ENCODE measurements at regions not wholly inside any gene's neighbourhood (a gene's known extent, or its start where the extent isn't known, plus 50 kb on each side); places are given as distances from the start of the nearest gene placed in this dataset.

GRCh38 chr13:42392716-42393572, 121.0 kb downstream of the AKAP11 start:
- H3K4me3 Mint-ChIP-seq = peak overlapping the region; percentile 89
- peak overlapping the region; percentile 99 for H3K27ac Mint-ChIP-seq
- H3K9me3 Mint-ChIP-seq = peaks cover 7% of the 10 kb centered on the region
- DNase-seq (ENCODE audit: low spot score) = peak; percentile 64
- H3K27me3 Mint-ChIP-seq (ENCODE audit: low read depth) = no peaks in the 10 kb centered on the region
- H3K4me1 Mint-ChIP-seq (ENCODE audit: low read depth) = peaks cover 74% of the 10 kb centered on the region
- H3K36me3 Mint-ChIP-seq (ENCODE audit: low read depth) = peaks cover 15% of the 10 kb centered on the region

DNA sequence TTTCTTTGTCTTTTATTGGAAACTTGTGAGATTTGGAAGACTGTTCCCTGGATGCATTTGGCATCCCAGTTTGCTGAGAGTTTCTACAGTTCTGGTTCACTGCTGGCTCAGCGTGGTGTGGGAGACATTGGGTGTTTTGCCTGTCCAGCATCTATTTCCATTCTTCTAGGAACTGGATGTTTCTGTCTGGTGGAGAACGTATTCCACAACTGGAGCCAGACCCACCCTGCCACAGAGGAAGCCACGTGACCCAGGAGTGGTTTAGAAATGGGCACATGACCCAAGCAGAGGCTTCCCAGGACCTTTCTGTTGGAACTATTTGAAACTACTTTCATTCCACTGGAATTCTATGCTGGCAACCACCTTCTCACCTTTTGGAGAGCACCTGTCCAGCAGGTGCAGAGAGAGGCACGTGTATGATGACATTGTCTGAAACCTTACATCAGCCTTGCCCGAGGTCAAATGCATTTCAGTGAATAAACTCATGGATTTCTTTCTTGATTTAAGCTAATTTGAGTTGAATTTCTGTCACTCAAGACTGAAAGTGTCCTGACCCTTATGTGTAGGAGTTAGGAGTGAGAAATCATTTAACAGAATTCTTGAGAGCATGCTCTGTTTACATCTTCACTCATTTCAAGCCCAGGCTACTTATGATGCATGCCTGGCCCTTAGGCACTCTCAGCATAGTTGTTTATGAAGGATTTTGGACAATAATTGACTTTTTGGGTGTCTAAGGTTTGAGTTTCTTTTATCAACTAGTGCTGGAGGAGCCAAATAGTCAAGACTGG, 121.8 kb downstream of the AKAP11 start:
- DNase-seq (ENCODE audit: low spot score) = no peak
- Mint-ChIP-seq H3K27me3 (ENCODE audit: low read depth) (no peaks in the 10 kb centered on the region), H3K36me3 (ENCODE audit: low read depth) (peaks cover 15% of the 10 kb centered on the region), H3K4me3 (peak overlapping the region; percentile 89), H3K4me1 (ENCODE audit: low read depth) (peaks cover 71% of the 10 kb centered on the region), H3K27ac (peak overlapping the region; percentile 99), H3K9me3 (peaks cover 4% of the 10 kb centered on the region)

GRCh38 chr13:42394361-42394708, 122.4 kb downstream of the AKAP11 start:
- no peaks in the 10 kb centered on the region for H3K27me3 Mint-ChIP-seq (ENCODE audit: low read depth)
- no peak for DNase-seq (ENCODE audit: low spot score)
- peaks cover 16% of the 10 kb centered on the region for H3K36me3 Mint-ChIP-seq (ENCODE audit: low read depth)
- peaks cover 73% of the 10 kb centered on the region for H3K4me1 Mint-ChIP-seq (ENCODE audit: low read depth)
- H3K9me3 Mint-ChIP-seq = peaks cover 4% of the 10 kb centered on the region
- peak overlapping the region; percentile 99 for H3K27ac Mint-ChIP-seq
- peak overlapping the region; percentile 89 for H3K4me3 Mint-ChIP-seq

DNA sequence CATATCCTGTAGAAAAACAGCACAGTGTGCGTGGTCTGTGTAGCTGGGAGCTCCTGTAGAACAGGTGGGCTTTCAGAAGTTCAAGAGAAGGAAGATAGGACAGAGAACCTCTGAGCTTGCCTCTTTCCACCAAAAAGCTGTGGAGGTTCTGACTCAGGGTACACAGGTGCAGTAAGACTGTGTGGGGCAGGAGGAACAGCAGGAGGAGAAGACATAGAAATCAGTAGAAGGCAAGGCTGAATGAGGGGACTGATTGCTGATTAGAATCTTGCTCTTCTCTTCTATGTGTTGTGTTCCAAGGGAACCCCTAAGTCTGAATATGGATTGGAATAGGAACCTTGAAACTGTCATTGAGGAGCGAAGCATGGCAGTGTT, 122.7 kb downstream of the AKAP11 start:
- Mint-ChIP-seq H3K9me3 (peaks cover 7% of the 10 kb centered on the region), H3K27ac (peak overlapping the region; percentile 99), H3K27me3 (ENCODE audit: low read depth) (no peaks in the 10 kb centered on the region), H3K4me1 (ENCODE audit: low read depth) (peaks cover 74% of the 10 kb centered on the region), H3K36me3 (ENCODE audit: low read depth) (peaks cover 19% of the 10 kb centered on the region), H3K4me3 (peak overlapping the region; percentile 89)
- no peak for DNase-seq (ENCODE audit: low spot score)

DNA sequence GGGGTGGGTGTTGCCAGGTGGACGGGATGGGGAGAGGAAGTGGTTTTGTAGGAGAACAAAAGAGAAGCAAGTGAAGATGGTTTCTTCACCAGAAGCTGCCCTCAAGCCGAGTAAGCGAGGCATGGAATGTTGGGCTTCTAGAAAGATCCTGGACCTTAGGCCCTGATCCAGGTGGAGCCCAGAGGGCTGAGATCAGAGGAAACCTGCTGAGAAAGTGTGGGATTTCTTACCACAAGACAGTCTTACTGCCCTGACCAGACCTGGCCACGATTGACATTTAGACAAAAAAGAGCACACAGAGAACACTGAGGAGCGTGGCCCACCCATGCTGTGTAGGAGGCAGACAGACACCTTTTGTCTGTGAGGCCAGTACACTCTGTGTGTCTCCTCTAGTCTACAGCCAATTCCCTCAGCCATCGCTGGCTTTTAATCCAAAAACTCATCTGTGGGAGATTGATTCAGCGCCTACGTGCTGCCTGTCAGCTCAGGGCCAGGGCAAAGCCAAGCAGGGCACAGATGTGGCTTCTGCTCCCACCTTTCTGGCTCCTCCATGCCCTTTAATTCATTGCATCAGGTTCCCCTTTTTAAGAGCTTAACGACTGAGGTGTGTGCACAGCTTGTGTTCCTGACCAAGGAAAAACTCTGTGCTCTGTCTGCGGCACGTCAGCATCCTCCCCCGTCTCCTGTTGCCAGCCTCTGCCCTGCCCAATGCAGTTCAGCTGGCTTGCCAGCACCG, 123.3 kb downstream of the AKAP11 start:
- Mint-ChIP-seq H3K27me3 (ENCODE audit: low read depth) (no peaks in the 10 kb centered on the region), H3K27ac (peak overlapping the region; percentile 99), H3K4me3 (peak overlapping the region; percentile 89), H3K36me3 (ENCODE audit: low read depth) (peaks cover 20% of the 10 kb centered on the region), H3K9me3 (peaks cover 8% of the 10 kb centered on the region), H3K4me1 (ENCODE audit: low read depth) (peaks cover 75% of the 10 kb centered on the region)
- DNase-seq (ENCODE audit: low spot score) = peak; percentile 49

DNA sequence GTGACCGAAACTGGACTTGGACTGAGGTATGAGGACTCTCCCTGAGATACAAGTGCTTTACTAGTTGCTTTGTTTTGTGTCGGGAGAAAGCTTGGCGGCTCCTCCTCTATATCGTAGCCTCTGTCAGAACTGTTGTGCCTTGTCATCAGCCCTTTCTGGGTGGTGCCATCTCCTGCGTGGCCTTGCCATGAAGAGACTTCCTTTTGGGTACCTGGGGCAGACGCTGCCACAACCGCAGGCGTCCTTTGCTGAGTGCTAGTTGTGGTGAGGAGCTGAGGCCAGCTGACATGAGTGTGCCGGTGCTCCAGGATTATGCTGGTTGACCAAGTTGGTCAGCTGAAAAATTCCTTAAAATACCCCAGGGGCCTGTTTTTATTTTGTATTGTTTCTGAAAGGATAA, 124.5 kb downstream of the AKAP11 start:
- Mint-ChIP-seq H3K27me3 (ENCODE audit: low read depth) (no peaks in the 10 kb centered on the region), H3K4me1 (ENCODE audit: low read depth) (peaks cover 77% of the 10 kb centered on the region), H3K9me3 (peaks cover 8% of the 10 kb centered on the region), H3K36me3 (ENCODE audit: low read depth) (peaks cover 22% of the 10 kb centered on the region), H3K27ac (peak overlapping the region; percentile 99), H3K4me3 (peak overlapping the region; percentile 89)
- DNase-seq (ENCODE audit: low spot score) = peak; percentile 75

GRCh38 chr13:42396901-42397655, 125.1 kb downstream of the AKAP11 start:
- Mint-ChIP-seq H3K36me3 (ENCODE audit: low read depth) (peaks cover 26% of the 10 kb centered on the region), H3K4me1 (ENCODE audit: low read depth) (peaks cover 73% of the 10 kb centered on the region), H3K27ac (peak overlapping the region; percentile 99), H3K4me3 (peak overlapping the region; percentile 89), H3K9me3 (peaks cover 8% of the 10 kb centered on the region), H3K27me3 (ENCODE audit: low read depth) (no peaks in the 10 kb centered on the region)
- peak; percentile 65 for DNase-seq (ENCODE audit: low spot score)

GRCh38 chr13:42398533-42398932, 126.6 kb downstream of the AKAP11 start:
- DNase-seq (ENCODE audit: low spot score) = no peak
- H3K4me3 Mint-ChIP-seq = peak overlapping the region; percentile 21
- H3K27ac Mint-ChIP-seq = peak overlapping the region; percentile 58
- peaks cover 8% of the 10 kb centered on the region for H3K9me3 Mint-ChIP-seq
- H3K27me3 Mint-ChIP-seq (ENCODE audit: low read depth) = no peaks in the 10 kb centered on the region
- peaks cover 31% of the 10 kb centered on the region for H3K36me3 Mint-ChIP-seq (ENCODE audit: low read depth)
- peaks cover 64% of the 10 kb centered on the region for H3K4me1 Mint-ChIP-seq (ENCODE audit: low read depth)

DNA sequence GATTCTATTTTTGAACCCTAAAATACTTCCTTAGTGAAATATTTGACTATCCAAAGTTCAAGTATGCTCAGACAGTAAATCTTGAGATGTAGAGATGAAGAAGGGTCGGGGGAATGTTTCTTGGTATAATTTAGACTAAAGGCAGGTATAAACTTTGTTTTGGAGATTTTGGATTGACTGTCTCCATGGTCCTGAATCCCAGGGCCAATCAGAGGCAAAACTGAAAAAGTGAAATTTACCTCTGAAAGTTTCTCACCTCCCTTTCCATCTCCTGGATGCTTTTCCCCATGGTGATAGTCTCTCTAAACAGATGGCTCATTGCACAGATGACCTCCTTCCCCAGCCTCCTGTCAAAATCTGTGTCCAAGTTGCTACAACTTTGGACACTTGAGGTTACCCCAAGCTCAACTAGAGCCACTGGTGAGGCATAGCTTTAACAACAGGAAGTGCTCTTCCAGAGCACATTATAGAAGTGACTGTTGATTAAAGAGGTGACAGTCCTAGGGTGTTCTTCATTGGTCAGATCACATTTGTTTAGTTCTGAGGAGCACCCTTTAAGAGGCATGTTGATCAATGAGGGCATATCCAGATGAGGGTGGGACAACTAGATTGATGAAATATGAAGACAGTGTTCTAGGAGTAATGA, 128.4 kb downstream of the AKAP11 start:
- H3K27ac Mint-ChIP-seq = peak overlapping the region; percentile 56
- H3K36me3 Mint-ChIP-seq (ENCODE audit: low read depth) = peaks cover 35% of the 10 kb centered on the region
- H3K27me3 Mint-ChIP-seq (ENCODE audit: low read depth) = no peaks in the 10 kb centered on the region
- H3K9me3 Mint-ChIP-seq = peaks cover 8% of the 10 kb centered on the region
- H3K4me1 Mint-ChIP-seq (ENCODE audit: low read depth) = peaks cover 55% of the 10 kb centered on the region
- H3K4me3 Mint-ChIP-seq = no peak overlapping the region
- no peak for DNase-seq (ENCODE audit: low spot score)

GRCh38 chr13:42401376-42401775, 129.4 kb downstream of the AKAP11 start:
- Mint-ChIP-seq H3K27ac (no peak overlapping the region), H3K9me3 (peaks cover 8% of the 10 kb centered on the region), H3K4me3 (no peak overlapping the region), H3K36me3 (ENCODE audit: low read depth) (peaks cover 39% of the 10 kb centered on the region), H3K4me1 (ENCODE audit: low read depth) (peaks cover 59% of the 10 kb centered on the region), H3K27me3 (ENCODE audit: low read depth) (no peaks in the 10 kb centered on the region)
- DNase-seq (ENCODE audit: low spot score) = no peak

GRCh38 chr13:42405665-42406390, 133.9 kb downstream of the AKAP11 start:
- H3K4me1 Mint-ChIP-seq (ENCODE audit: low read depth) = peaks cover 40% of the 10 kb centered on the region
- no peaks in the 10 kb centered on the region for H3K27me3 Mint-ChIP-seq (ENCODE audit: low read depth)
- peaks cover 30% of the 10 kb centered on the region for H3K36me3 Mint-ChIP-seq (ENCODE audit: low read depth)
- H3K27ac Mint-ChIP-seq = peak overlapping the region; percentile 88
- DNase-seq (ENCODE audit: low spot score) = peak; percentile 79
- no peaks in the 10 kb centered on the region for H3K9me3 Mint-ChIP-seq
- H3K4me3 Mint-ChIP-seq = peak overlapping the region; percentile 63

GRCh38 chr13:42409075-42409474, 137.1 kb downstream of the AKAP11 start:
- Mint-ChIP-seq H3K36me3 (ENCODE audit: low read depth) (peaks cover 30% of the 10 kb centered on the region), H3K4me1 (ENCODE audit: low read depth) (peaks cover 49% of the 10 kb centered on the region), H3K4me3 (no peak overlapping the region), H3K27ac (no peak overlapping the region), H3K9me3 (no peaks in the 10 kb centered on the region), H3K27me3 (ENCODE audit: low read depth) (no peaks in the 10 kb centered on the region)
- no peak for DNase-seq (ENCODE audit: low spot score)
